ENCODE measurements at regions not wholly inside any gene's neighbourhood (a gene's known extent, or its start where the extent isn't known, plus 50 kb on each side); places are given as distances from the start of the nearest gene placed in this dataset.

- BruUV-seq (replicated peaks), result no TSS peak
- no peak for TF ChIP-seq JUND (IDR thresholded peaks at IDR 0.05)
- no peak for TF ChIP-seq CBX3 (IDR thresholded peaks at IDR 0.05; ENCODE audit: low read depth)
- TF ChIP-seq CTCF (IDR thresholded peaks at IDR 0.05 in 2 of 3, conservative IDR thresholded peaks at IDR 0.05 in 1 of 3; ENCODE audit: borderline replicate concordance in 1 of 3, insufficient read depth in 1 of 3, low read depth in 2 of 3, low read length in 2 of 3), result no peak
- TF ChIP-seq EGR1 (IDR thresholded peaks at IDR 0.05; ENCODE audit: low read depth), result no peak
- RAD21 ChIA-PET (ENCODE audit: low non-redundant PET in 1 of 2, low total read pairs in 2 of 2, uncharacterized antibody in 2 of 2, unreplicated experiment in 2 of 2), result no interaction called here
- Histone ChIP-seq H3K36me3 (ENCODE audit: control insufficient read depth in 1 of 2, insufficient read depth in 2 of 2, low read length in 2 of 2) (no peaks in the 10 kb centered on the region), H3K27me3 (ENCODE audit: insufficient read depth, low read length) (no peaks in the 10 kb centered on the region), H3K4me1 (ENCODE audit: control insufficient read depth in 1 of 2, insufficient read depth in 2 of 2, low read length in 2 of 2) (no peaks in the 10 kb centered on the region), H3K9me3 (ENCODE audit: control insufficient read depth in 1 of 2, insufficient read depth in 1 of 2, low read depth in 1 of 2, low read length in 2 of 2) (no peaks in the 10 kb centered on the region), H2AFZ (ENCODE audit: low read depth, low read length, poor library complexity, severe bottlenecking) (no peak overlapping the region), H3K27ac (ENCODE audit: low read depth, low read length) (no peak overlapping the region), H3K9ac (ENCODE audit: low read length) (no peak overlapping the region), H3K4me3 (replicated peaks in 1 of 2; ENCODE audit: low read depth in 1 of 2, low read length in 2 of 2) (no peak overlapping the region), H3K9me2 (ENCODE audit: insufficient read depth) (no peaks in the 10 kb centered on the region), H3K4me2 (ENCODE audit: low read length) (no peak overlapping the region), H3K79me2 (ENCODE audit: insufficient read depth, low read length) (no peaks in the 10 kb centered on the region), H4K20me1 (ENCODE audit: insufficient read depth) (no peaks in the 10 kb centered on the region)
- POLR2A ChIA-PET, result no interaction called here
- CTCF ChIA-PET, result no interaction called here
- no peak for DNase-seq (ENCODE audit: low read depth, low spot score)
- no peak for ATAC-seq
- intact Hi-C loops (cut with micrococcal nuclease), result no loop called here
These were observed 769.8 kb upstream of the MIR17HG start for GRCh38 chr13:90577726-90578125.

GRCh38 chr13:90585392-90585791, 762.1 kb upstream of the MIR17HG start:
- Histone ChIP-seq H3K27ac (ENCODE audit: low read depth, low read length) (no peak overlapping the region), H3K27me3 (ENCODE audit: insufficient read depth, low read length) (no peaks in the 10 kb centered on the region), H3K36me3 (ENCODE audit: control insufficient read depth in 1 of 2, insufficient read depth in 2 of 2, low read length in 2 of 2) (no peaks in the 10 kb centered on the region), H3K4me2 (ENCODE audit: low read length) (no peak overlapping the region), H3K4me3 (replicated peaks in 1 of 2; ENCODE audit: low read depth in 1 of 2, low read length in 2 of 2) (no peak overlapping the region), H3K79me2 (ENCODE audit: insufficient read depth, low read length) (no peaks in the 10 kb centered on the region), H3K9me3 (ENCODE audit: control insufficient read depth in 1 of 2, insufficient read depth in 1 of 2, low read depth in 1 of 2, low read length in 2 of 2) (peaks cover 0 to 3% of the 10 kb centered on the region in 2 experiments; a peak in 2 of 4 replicates), H2AFZ (ENCODE audit: low read depth, low read length, poor library complexity, severe bottlenecking) (no peak overlapping the region), H3K9me2 (ENCODE audit: insufficient read depth) (no peaks in the 10 kb centered on the region), H4K20me1 (ENCODE audit: insufficient read depth) (no peaks in the 10 kb centered on the region), H3K4me1 (ENCODE audit: control insufficient read depth in 1 of 2, insufficient read depth in 2 of 2, low read length in 2 of 2) (no peaks in the 10 kb centered on the region), H3K9ac (ENCODE audit: low read length) (no peak overlapping the region)
- ChIA-PET RAD21 (ENCODE audit: low non-redundant PET in 1 of 2, low total read pairs in 2 of 2, uncharacterized antibody in 2 of 2, unreplicated experiment in 2 of 2) (no interaction called here), POLR2A (no interaction called here), CTCF (no interaction called here)
- intact Hi-C loops (cut with micrococcal nuclease), result no loop called here
- no peak for DNase-seq (ENCODE audit: low read depth, low spot score)
- no TSS peak for BruUV-seq (replicated peaks)
- no peak for ATAC-seq
- TF ChIP-seq REST (IDR thresholded peaks at IDR 0.05; ENCODE audit: low read depth) (no peak), ZFX (IDR thresholded peaks at IDR 0.05) (no peak), RAD21 (IDR thresholded peaks at IDR 0.05; ENCODE audit: low read depth) (no peak), POLR2AphosphoS5 (IDR thresholded peaks at IDR 0.05; ENCODE audit: low read depth, low read length) (no peak), CTCF (IDR thresholded peaks at IDR 0.05 in 2 of 3, conservative IDR thresholded peaks at IDR 0.05 in 1 of 3; ENCODE audit: borderline replicate concordance in 1 of 3, insufficient read depth in 1 of 3, low read depth in 2 of 3, low read length in 2 of 3) (no peak), SP1 (IDR thresholded peaks at IDR 0.05; ENCODE audit: low read depth) (no peak), EGR1 (IDR thresholded peaks at IDR 0.05; ENCODE audit: low read depth) (no peak), ATF3 (IDR thresholded peaks at IDR 0.05) (no peak), SIN3A (IDR thresholded peaks at IDR 0.05; ENCODE audit: low read depth) (no peak), CBX3 (IDR thresholded peaks at IDR 0.05; ENCODE audit: low read depth) (no peak)

Measured in HCT116 (cell line).